ENCODE measurements at regions not wholly inside any gene's neighbourhood (a gene's known extent, or its start where the extent isn't known, plus 50 kb on each side); places are given as distances from the start of the nearest gene placed in this dataset.

DNA sequence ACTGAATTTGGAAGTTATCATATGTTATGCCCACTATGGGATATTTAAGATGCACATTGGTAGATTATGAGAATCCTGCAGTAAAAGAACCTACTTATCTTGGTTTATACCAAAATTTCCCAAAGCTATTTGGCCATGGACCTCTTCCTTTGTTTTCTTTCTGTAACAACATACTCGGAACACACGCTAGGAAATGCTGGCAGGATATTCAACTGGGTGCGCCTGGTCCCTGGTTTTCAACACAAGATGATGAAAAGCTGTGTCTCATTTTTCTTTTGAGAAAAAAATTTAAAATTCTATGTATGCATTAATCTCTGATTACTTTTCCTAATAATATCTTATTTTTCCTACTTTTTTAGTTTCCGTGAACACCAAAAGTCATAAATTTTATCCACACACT lies 128.5 kb upstream of the NRP1 start:
- Histone ChIP-seq H3K36me3 (ENCODE audit: insufficient read depth) (no peaks in the 10 kb centered on the region), H3K27me3 (ENCODE audit: insufficient read depth, low read depth) (no peaks in the 10 kb centered on the region), H3K4me2 (no peak overlapping the region), H3K4me1 (ENCODE audit: low read depth, poor library complexity, severe bottlenecking) (no peaks in the 10 kb centered on the region), H2AFZ (ENCODE audit: low read depth) (no peak overlapping the region), H3K9ac (no peak overlapping the region), H3K79me2 (ENCODE audit: insufficient read depth, low read depth) (no peaks in the 10 kb centered on the region), H4K20me1 (ENCODE audit: insufficient read depth) (no peaks in the 10 kb centered on the region), H3K4me3 (IDR thresholded peaks at IDR 0.05; ENCODE audit: insufficient read depth, low read depth, low read length) (no peak overlapping the region), H3K27ac (no peak overlapping the region)
- TF ChIP-seq CTCF (conservative IDR thresholded peaks at IDR 0.05; ENCODE audit: low read depth, low read length), result no peak

DNA sequence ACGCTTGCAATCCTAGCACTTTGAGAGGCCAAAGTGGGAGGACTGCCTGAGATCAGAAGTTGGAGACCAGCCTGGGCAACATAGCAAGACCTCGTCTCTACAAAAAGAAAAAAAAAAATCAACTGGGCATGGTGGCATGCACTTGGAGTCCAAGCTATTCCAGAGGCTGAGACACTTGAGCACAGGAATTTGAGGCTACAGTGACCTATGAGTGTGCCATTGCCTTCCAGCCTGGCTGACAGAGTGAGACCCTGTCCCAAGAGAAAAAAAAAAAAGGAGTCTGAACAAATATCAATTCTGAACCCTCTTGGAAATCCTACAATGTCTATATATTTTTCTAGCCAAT lies 126.8 kb upstream of the NRP1 start:
- Histone ChIP-seq H2AFZ (ENCODE audit: low read depth) (no peak overlapping the region), H3K4me2 (no peak overlapping the region), H3K27ac (no peak overlapping the region), H4K20me1 (ENCODE audit: insufficient read depth) (no peaks in the 10 kb centered on the region), H3K36me3 (ENCODE audit: insufficient read depth) (no peaks in the 10 kb centered on the region), H3K27me3 (ENCODE audit: insufficient read depth, low read depth) (no peaks in the 10 kb centered on the region), H3K4me3 (IDR thresholded peaks at IDR 0.05; ENCODE audit: insufficient read depth, low read depth, low read length) (no peak overlapping the region), H3K9ac (no peak overlapping the region), H3K4me1 (ENCODE audit: low read depth, poor library complexity, severe bottlenecking) (no peaks in the 10 kb centered on the region), H3K79me2 (ENCODE audit: insufficient read depth, low read depth) (no peaks in the 10 kb centered on the region)
- no peak for TF ChIP-seq CTCF (conservative IDR thresholded peaks at IDR 0.05; ENCODE audit: low read depth, low read length)

DNA sequence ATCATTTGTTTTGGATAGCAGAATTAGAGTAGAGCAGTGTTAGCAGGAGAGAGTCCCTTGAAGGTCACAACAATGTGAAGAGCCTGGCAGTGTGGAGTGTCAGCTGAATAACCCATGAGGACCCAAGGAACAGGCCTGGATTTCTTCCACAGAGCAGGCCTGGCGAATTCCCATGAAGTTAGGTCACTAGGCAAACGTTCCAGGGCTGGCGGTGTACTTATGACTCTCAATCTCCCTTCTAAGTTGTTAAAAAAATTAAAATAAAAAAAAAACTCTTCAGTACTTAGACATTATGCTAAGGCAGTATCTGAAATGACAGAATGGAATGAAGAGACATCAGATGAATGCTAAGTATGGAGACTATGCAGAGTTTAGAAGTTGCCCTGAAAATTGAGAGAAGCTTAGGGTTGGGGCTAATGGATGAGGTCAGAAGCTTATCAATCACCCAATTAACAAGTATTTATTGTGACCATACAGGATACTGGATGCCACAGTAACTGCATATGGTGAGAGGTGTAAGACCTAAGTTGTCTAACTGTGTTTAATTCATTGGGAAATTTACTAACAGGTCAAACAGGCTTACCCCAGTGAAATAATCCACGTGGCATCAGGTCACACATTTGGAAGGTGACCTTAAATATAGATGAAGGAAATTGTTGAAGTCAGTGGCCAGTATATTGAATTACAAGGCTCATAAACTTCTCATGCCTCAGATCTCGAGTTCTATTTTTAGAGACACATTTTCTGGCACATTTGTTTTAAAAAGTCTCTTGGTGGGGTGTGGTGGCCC lies 126.2 kb upstream of the NRP1 start:
- Histone ChIP-seq H3K4me3 (IDR thresholded peaks at IDR 0.05; ENCODE audit: insufficient read depth, low read depth, low read length) (no peak overlapping the region), H3K4me1 (ENCODE audit: low read depth, poor library complexity, severe bottlenecking) (no peaks in the 10 kb centered on the region), H3K27ac (no peak overlapping the region), H3K27me3 (ENCODE audit: insufficient read depth, low read depth) (no peaks in the 10 kb centered on the region), H4K20me1 (ENCODE audit: insufficient read depth) (no peaks in the 10 kb centered on the region), H2AFZ (ENCODE audit: low read depth) (no peak overlapping the region), H3K4me2 (no peak overlapping the region), H3K36me3 (ENCODE audit: insufficient read depth) (no peaks in the 10 kb centered on the region), H3K79me2 (ENCODE audit: insufficient read depth, low read depth) (no peaks in the 10 kb centered on the region), H3K9ac (no peak overlapping the region)
- no peak for TF ChIP-seq CTCF (conservative IDR thresholded peaks at IDR 0.05; ENCODE audit: low read depth, low read length)

DNA sequence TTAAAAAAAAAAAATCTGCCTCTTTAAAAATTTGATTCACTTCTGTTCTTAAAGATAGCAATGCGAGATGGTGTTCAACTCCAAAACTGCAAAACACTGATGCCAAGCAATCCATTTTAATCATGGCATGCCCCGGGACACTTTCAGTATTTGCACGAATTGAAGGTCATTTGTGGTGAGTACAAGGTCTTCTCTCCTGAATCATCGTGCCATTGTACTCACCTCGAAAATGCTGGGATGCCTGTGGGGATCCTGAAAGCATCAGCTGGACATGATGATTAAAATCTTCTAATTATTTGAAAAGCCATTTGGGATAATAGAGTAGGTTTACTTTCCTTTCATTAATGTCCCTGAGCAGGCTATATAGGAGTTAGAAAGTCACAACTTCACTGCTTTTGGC lies 125.1 kb upstream of the NRP1 start:
- Histone ChIP-seq H3K27ac (no peak overlapping the region), H2AFZ (ENCODE audit: low read depth) (no peak overlapping the region), H3K4me1 (ENCODE audit: low read depth, poor library complexity, severe bottlenecking) (no peaks in the 10 kb centered on the region), H3K36me3 (ENCODE audit: insufficient read depth) (no peaks in the 10 kb centered on the region), H3K79me2 (ENCODE audit: insufficient read depth, low read depth) (no peaks in the 10 kb centered on the region), H3K4me3 (IDR thresholded peaks at IDR 0.05; ENCODE audit: insufficient read depth, low read depth, low read length) (no peak overlapping the region), H3K4me2 (no peak overlapping the region), H3K9ac (no peak overlapping the region), H3K27me3 (ENCODE audit: insufficient read depth, low read depth) (no peaks in the 10 kb centered on the region), H4K20me1 (ENCODE audit: insufficient read depth) (no peaks in the 10 kb centered on the region)
- no peak for TF ChIP-seq CTCF (conservative IDR thresholded peaks at IDR 0.05; ENCODE audit: low read depth, low read length)

Data from KMS-11 (cell line).